NCI-H146 treated with DMSO at 0.1 percent for 48 hours (cell line): ENCODE measurements at regions not wholly inside any gene's neighbourhood (a gene's known extent, or its start where the extent isn't known, plus 50 kb on each side); places are given as distances from the start of the nearest gene placed in this dataset.
"Not testable (repeated sequence)": the region's sequence is repeated elsewhere in the genome, so short reads cannot be mapped to it uniquely, and the experiment has no call there.

ENCODE experiments used
- DNase-seq: peaks from one replicate; lab custom pipeline; 2025; ENCODE audit not compliant: unreplicated experiment; lab: John Stamatoyannopoulos, UW

DNA sequence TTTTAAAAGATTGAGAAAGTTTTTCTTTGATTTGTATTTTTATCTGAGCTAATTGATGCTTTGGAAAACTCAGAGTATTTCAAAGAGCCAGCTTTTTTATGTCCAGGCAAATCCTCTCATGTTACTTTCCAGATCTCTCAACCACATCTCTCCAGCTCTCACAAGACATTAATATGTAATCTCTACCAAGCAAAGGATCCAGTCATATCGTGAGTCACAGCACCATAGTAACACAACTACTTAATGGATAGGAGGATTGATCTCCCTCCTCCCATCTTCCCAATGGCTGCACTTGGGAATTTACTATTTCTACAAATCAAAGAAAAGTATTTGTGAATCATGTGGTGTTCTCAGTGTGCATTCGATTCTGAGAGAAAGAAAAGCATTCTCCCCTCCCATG lies 63.3 kb downstream of the POU4F1 start:
- DNase-seq = no peak

DNA sequence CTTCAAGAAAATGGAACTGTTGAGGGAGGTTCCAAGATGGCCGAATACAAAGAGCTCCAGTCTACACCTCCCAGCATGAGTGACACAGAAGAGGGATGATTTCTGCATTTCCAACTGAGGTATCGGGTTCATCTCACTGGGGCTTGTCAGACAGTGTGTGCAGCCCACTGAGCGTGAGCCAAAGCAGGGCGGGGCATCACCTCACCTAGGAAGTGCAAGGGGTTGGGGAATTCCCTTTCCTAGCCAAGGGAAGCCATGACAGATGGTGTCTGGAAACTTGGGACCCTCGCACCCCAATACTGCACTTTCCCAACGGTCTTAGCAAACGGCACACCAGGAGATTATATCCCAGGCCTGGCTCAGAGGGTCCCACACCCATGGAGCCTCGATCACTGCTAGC lies 77.3 kb downstream of the POU4F1 start:
- DNase-seq = not testable (repeated sequence)

DNA sequence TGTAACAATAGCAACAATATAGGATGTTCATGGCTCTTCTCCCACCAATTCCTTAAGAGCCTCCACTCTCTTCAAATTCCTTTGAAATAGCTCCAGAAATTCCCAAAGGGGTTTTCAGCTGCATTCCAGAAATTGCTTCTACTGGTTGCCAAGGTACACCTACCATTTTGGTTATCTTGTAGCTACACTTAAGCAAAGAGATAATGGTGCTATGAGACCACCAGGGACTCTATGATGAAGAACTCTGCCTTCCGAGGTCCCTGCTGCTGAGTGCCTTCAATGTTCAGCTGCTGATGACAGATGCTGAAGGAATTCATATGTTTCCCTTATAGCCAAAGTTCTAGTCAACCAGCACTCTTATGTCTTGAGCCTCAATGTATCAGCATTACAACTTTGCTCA lies 78.4 kb downstream of the POU4F1 start:
- DNase-seq = no peak

DNA sequence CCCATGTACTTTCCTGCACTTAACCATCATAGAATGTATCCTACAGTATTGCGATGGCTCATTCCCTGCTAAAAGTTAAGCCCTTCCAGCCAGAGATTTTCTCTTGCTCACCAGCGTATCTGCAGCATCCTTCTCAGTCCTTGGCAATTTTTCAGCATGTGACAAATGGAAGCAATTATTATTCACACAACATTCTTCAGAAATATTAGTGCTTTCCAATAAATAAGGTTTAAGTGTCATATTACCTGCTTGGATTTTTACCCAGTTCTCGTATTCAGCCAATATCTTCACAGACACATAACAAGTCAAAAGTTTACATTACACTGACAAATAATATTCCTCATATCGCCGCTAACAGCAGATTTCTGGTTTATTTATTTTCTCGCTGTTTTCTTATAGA lies 82.3 kb downstream of the POU4F1 start:
- DNase-seq = no peak

DNA sequence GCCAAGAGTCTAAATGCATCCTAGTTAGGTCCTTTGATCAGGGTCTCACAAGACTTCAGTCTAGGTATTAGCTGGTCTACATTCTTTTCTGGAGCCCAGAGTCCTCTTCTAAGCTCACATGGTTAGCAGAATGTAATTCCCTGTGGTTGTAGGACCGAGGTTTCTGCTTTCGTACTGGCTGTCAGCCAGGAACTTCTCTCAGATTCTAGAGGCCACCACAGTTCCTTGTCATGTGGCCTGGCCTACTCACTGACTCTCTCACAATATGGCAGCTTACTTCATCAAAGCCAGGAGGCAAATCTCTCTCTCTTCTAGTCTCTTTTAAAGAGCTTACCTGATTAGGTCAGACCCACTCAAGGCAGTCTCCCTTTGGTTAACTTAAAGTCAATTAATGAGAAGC lies 82.9 kb downstream of the POU4F1 start:
- no peak for DNase-seq

DNA sequence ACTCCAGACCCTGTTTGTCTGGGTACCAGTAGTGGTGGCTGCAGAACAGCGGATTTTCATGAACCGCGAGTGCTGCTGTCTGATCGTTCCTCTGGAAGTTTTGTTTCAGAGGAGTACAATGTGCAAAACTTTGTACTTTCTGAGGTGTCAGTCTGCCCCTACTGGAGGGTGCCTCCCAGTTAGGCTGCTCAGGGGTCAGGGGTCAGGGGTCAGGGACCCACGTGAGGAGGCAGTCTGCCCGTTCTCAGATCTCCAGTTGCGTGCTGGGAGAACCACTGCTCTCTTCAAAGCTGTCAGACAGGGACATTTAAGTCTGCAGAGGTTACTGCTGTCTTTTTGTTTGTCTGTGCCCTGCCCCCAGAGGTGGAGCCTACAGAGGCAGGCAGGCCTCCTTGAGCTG lies 84.9 kb downstream of the POU4F1 start:
- not testable (repeated sequence) for DNase-seq

DNA sequence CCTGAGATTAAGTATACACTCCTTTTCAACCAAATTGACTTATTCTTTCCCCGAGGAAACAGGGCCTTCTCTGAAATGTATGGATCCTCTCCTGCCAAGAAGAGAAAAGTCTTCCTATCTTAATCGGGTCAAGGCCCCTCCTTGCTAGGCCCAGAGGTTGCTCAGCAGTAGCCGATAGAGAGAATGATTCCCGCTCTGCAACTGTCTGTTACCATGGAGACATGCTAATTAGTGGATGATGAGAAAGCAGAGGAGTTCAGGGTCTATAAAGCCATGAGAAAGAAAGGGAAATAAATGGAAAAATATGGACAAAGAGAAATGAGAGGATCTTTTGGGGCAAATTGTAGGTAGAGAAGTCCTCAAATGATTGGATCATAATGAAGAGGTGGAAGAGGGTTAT lies 103.5 kb downstream of the POU4F1 start:
- DNase-seq = no peak

DNA sequence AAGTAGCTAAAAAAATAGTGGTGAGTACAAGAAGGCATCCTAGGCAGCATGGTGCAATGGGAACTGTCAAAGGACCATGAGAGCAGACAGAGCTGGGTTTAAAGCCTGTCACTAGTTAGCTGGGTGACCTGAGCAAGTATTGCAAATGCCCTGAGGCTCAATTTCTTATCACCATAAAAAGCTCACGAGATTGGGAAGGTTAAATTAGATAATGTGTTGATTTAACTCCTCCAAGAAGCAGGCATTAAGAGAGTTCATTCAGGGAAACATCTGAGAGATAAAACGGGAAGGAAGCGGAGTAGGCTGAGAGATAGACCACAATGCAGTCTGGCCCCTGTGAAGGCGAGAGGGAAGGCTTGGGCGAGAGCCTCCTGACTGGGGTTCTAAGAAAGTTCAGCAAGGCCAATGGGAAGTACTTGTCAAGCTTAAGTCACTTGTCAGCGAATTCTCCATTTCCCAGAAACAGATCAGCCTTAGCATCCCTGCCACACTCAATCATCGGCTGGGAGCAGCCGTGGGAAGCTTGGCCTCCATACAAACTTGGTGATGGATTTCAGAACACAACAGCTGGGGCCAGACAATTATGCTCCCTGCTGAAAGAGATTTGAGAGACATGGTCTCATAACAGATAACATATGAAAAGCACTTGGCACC lies 105.5 kb downstream of the POU4F1 start:
- no peak for DNase-seq

DNA sequence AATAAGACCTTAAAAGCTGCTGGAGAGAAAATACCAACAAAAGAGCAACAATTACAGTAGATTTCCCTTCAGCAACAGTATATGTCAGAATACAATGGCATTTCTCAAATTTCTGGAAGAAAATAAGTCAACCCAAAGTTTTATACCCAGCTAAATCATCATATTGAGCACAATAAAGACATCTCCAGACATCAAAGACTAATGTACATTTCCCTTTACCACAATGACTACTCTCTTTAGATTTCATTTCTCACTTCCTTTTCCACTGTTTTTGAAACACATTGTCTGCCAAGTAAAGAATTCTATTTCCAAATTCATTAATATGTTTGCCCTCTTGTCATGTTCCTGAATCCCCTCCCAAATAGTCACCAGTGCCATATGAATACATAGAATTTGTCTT lies 111.4 kb downstream of the POU4F1 start:
- DNase-seq = no peak

DNA sequence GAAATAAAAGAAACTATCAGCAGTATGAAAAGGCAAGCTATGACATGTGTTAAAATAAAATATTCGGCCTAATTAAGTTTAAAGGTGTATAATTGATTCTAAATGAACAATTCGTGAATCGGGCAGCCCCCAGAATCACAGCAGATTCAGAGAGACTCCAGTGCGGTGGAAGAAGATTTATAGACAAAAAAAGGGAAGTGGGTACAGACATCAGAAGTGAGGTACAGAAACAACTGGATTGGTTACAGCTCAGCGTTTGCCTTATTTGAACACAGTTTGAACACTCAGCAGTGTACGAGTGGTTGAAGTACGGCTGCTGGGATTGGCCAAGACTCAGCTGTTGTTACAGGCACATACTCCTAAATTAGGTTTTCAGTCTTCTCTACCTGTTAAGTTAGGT lies 113.1 kb downstream of the POU4F1 start:
- DNase-seq = not testable (repeated sequence)

DNA sequence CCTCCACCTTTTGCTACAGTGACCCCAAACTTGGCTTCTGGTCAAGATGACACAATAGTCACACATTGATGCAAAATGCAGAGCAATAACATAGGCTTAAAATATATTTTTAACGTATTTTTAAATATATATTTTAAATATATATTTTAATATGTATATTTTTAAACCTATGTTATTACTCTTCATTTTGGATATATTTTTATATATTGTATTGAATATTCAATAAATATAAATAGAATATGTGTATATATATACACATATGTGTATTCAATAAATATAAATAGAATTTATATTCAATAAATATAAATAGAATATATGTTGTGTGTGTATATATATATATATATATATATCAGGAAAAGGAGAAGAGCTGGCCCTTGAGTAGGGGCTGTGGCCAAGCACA lies 115.6 kb downstream of the POU4F1 start:
- DNase-seq = no peak

DNA sequence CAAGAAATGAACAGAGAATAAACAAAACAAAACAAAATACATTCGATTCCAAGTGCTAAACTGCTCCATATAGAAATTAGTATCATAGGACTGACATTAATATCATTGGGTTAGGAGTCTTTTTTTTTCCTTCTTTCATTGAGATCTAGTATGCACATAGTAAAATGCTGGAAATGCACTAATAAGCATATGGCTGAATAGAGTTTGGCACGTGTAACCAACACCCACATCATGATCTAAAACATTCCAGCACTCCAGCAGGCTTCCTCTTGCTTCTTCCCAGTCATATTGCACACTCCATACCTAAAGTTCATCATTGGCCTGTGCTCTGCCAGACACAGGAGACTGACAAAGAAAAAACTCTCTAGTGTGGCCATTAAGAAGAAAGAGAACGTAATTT lies 117.5 kb downstream of the POU4F1 start:
- DNase-seq = no peak

DNA sequence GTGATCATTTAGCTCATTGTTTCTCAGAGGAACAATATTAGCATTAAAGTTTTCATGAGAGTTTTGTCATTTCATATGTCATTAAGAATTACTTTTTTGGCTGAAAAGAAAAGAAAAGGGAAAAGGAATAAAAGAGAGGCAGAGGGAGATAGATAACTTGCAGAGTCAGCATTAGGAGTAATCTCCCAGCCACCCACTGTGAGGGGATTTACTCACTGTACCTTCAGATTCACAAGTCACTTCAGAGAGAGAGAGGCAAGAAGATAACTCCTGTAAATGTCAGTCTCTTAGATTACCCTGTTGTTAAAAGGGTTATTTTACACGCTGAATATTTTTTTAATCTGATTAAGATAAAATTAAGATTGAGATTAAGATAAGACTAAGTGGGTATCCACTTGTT lies 125.2 kb downstream of the POU4F1 start:
- DNase-seq = no peak

DNA sequence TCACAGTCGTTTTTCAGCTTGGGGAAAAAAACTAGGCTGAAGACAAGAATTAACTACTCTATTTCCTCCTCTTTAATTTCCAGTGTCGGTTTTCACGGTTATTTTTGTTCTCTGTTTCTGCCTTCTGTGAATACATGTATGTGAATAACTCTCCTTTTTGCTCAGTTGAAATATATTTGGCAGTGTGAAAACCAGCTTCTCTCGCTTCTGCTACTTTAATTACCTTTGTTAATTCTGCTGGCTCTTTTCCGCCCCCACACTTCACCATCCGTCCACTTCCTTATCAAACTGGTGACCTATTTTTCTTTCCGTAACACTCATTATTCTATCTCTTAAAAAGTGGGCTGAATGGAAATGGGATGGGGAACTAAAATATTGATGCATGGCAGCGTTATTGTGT lies 126.4 kb downstream of the POU4F1 start:
- no peak for DNase-seq

DNA sequence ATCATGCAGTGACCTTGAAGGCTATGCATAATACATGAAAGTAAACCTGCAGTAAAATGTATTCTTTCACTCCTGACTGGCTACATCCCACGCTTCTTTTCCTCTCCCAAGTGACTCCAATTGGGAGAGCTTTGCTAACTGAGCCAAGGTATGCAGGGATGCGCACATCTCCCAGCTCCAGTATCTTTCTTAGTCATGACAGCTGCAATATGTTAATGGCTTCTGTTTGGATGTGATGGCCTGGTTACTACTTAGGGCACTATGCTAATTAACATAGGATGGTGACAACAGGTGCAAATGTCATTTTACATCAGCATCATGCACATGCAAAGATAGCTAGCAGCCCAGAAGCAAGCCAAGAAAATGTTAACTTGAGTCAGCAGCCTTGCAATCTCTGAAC lies 134.7 kb downstream of the POU4F1 start:
- DNase-seq = no peak

DNA sequence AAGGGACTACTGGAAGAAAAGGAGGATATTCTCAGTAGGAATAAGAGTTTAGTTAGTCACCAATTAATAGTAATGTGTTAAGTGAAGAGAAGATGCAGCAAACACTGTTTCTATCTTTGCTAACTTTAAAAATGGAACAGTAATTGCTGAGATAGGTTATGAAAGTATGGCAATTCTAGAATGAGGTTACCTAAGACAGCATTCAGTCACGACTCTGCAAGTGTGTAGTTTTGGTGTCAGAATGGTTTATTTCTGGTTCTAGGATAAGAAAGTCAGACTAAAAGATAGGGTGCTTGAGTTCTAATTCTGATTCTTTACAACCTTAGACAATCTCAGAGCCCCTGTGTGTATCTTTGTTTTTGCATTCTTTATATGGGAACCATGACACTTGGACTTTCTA lies 138.1 kb downstream of the POU4F1 start:
- DNase-seq = no peak

DNA sequence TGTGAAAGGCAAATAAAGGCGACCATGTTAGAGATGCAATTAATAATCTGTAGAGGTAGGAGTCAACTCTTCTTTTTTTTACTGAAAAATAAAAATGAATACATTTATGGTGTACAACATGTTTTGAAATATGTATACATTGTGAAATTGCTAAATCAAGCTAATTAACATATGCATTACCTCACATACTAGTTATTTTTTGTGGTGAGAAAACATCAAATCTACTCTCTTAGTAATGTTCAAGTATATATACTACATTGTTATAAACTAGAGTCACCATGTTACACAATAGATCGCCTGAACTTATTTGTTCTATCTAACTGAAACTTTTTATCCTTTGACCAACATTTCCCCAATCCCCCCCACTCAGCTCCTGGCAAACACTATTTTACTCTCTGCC lies 143.2 kb downstream of the POU4F1 start:
- no peak for DNase-seq

DNA sequence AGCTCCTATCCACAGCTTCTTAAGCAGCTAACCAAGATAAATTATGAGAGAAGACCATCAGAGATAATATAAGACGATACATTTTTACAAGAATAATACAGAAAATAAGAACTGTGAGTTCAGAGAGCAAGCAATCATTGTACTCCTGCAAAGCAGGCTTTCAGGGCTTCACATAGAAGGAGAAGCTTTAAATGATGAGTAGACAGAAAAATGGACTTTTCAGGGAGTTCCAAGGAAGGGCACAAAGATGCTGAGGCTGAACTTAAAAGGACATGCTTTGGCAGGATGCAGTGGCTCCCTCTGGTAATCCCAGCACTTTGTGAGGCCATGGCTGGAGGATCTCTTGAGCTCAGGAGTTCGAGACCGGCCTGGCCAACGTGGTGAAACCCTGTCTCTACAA lies 159.5 kb downstream of the POU4F1 start:
- no peak for DNase-seq

DNA sequence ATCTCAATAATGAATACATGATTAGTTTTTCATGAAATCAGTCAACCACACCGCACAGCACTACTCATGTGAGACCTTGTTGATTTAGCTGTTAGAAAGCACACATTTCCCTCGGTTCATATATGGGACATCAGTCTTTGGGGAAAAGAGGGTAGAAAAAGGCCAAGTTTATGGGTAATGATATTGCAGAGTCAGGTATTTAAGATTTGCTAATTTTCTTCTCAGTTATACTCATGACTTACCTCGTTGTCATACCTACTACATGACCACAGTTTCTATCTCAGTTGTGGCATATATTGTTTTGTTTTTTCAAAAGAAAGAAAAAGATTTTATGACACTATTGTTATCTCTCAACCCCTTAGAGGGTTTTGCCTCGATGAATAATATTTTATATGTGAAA lies 165.6 kb downstream of the POU4F1 start:
- no peak for DNase-seq

DNA sequence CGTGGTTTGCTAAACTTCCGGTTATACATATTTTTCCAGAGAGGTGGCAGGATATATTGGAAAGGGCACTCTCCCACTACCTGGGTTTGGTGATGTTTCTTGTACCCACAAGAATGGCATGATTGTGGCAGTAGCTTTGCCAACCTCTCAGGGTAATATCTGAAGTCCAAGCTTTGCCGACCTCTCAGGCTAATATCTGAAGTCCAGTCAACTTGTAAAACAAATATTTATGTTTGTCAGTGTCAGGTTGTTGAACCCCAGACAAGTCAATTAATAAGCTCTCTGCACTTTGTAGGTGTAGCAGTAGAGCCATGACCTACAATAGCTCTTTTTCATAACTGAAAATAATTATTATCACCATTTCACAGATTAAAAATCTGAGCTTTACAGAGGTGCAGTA lies 167.0 kb downstream of the POU4F1 start:
- DNase-seq = no peak

DNA sequence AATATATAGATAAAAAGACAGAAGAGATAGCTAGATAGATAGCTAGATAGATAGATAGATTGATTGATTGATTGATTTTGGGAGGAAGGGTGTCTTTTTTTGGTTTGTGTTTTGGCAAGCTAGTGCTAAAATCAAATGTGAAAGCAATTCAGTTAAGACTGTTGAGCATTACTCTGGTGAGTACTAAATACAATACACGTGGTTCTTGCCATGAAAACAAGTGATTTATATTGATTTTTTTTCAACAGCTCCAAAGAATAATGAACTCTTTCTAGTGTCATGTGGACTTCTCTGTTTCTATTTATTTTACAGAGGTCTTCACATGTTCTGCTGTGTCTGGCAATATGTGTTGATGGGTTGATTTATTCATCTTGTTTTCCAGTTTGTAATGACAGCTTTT lies 172.0 kb downstream of the POU4F1 start:
- DNase-seq = no peak

DNA sequence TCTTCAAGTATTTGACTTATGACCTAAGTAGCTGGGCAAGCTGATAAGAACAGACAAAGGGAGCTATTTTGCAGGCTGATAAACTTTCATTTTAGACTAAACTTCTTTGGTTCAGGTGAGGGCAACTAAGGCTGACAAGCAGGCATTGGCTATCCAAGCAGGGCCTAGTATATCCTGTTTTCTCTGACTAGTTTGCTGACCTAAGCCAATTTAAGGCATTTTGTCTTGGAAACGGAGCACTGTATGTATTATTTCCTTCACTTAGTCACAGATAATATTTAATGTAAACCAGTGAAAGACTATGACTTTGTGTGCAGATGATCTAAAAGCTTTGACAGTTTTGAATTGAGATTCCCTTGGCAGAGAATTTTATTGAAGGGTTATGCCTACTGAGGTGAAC lies 172.5 kb downstream of the POU4F1 start:
- DNase-seq = no peak

DNA sequence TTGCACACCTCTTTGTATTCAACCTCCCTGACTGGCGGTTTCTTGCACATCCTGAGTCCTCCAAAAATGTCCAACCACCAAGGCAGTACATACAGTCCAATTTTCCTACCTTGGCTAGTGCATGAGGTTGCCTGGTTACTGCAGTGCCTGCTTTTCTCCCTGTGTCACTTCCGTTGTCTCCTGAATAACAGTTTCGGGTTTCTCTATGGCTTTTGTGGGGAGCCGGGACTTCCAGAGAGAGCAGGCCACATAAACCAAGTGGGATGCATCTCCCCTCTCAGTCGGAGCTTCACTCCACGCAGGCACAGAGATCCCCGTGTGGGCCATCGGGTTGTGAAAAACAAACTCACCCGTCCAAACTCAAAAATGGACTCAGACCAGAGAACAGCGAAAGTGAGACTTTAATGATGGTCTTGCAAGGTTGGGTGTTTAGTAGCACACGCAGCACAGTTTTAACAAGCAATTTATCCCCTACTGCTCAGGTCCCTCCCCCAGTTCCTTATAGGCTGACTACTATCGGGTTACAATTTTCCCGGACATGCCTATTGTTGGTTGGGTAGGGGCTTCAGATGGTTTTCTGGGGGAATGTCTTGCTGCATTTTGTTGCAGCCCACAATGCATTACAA lies 173.1 kb downstream of the POU4F1 start:
- DNase-seq = no peak
